SK-N-SH (cell line): ENCODE measurements at regions not wholly inside any gene's neighbourhood (a gene's known extent, or its start where the extent isn't known, plus 50 kb on each side); places are given as distances from the start of the nearest gene placed in this dataset.

Experiments
- CTCF ChIA-PET: fragments of 300-600, 350-600 bp; formaldehyde crosslinking; extraction: SDS; loops from one replicate; lab custom pipeline; 2021; lab: Yijun Ruan, JAX
- POLR2A ChIA-PET: fragments of 350-600 bp; sonication (Branson Sonifier 250); formaldehyde crosslinking; extraction: SDS; loops from one replicate; lab custom pipeline; 2020; ENCODE audit warnings: antibody characterized with exemption, inconsistent platforms; lab: Yijun Ruan, JAX
- DNase-seq: peaks from one replicate; pipeline ENCODE4 v3.0.0; 2012
- H2AFZ ChIP-seq: fragments of 200-600 bp; sonication (generic); 2 replicates; pipeline ENCODE4 v1.8.1; 2016; ENCODE audit warnings: antibody characterized with exemption, mild to moderate bottlenecking, low read depth
- H3F3A ChIP-seq: fragments of 200-600 bp; sonication (generic); replicated peaks from 2 replicates; pipeline ENCODE3; 2016; ENCODE audit warnings: antibody characterized with exemption, mild to moderate bottlenecking; ENCODE audit not compliant: insufficient read depth
- H3K27ac ChIP-seq, 2 experiments: fragments of 200-500 bp in 1 of 2; fragments of 200-600 bp in 1 of 2; sonication (Bioruptor generic) in 1 of 2; sonication (generic), shearing (Covaris generic) in 1 of 2; 2 replicates each; pipeline versions ENCODE4 v1.5.1 to v1.6.1; 2014 to 2016; ENCODE audit warnings: low read depth in 2 of 2, inconsistent platforms in 1 of 2, low read length in 1 of 2, mild to moderate bottlenecking in 1 of 2, mixed read lengths in 1 of 2
- H3K27me3 ChIP-seq: fragments of 200-600 bp; sonication (generic), shearing (Covaris generic); 2 replicates; pipeline ENCODE4 v1.6.1; 2016; ENCODE audit warnings: mixed run types; ENCODE audit not compliant: insufficient read depth
- H3K36me3 ChIP-seq, 2 experiments: fragments of 200-500 bp in 1 of 2; fragments of 200-600 bp in 1 of 2; sonication (Bioruptor generic) in 1 of 2; sonication (generic) in 1 of 2; replicated peaks in 1 of 2; 2 replicates each; pipeline versions ENCODE3 to v1.5.1; 2014 to 2016; ENCODE audit warnings: low read length in 1 of 2, mild to moderate bottlenecking in 1 of 2; ENCODE audit not compliant: insufficient read depth in 2 of 2, control insufficient read depth in 1 of 2
- H3K4me1 ChIP-seq, 2 experiments: fragments of 200-500 bp in 1 of 2; fragments of 200-600 bp in 1 of 2; sonication (Bioruptor generic) in 1 of 2; sonication (generic), shearing (Covaris generic) in 1 of 2; 2 replicates each; pipeline versions ENCODE4 v1.5.1 to v1.6.1; 2014 to 2016; ENCODE audit warnings: low read depth in 1 of 2, low read length in 1 of 2, mixed run types in 1 of 2; ENCODE audit not compliant: insufficient read depth in 2 of 2, control insufficient read depth in 1 of 2
- H3K4me2 ChIP-seq: fragments of 200-600 bp; sonication (generic), shearing (Covaris generic); 2 replicates; pipeline ENCODE4 v1.6.1; 2017; ENCODE audit warnings: mixed run types
- H3K4me3 ChIP-seq, 2 experiments: fragments of 200-500 bp in 1 of 2; fragments of 200-600 bp in 1 of 2; sonication (Bioruptor generic) in 1 of 2; sonication (generic), shearing (Covaris generic) in 1 of 2; 2 replicates each; pipeline versions ENCODE4 v1.5.1 to v1.8.1; 2014 to 2016; ENCODE audit warnings: low read depth in 2 of 2, inconsistent platforms in 1 of 2, low read length in 1 of 2, mild to moderate bottlenecking in 1 of 2, mixed read lengths in 1 of 2, moderate library complexity in 1 of 2
- H3K79me2 ChIP-seq: fragments of 200-600 bp; sonication (generic); 2 replicates; pipeline ENCODE4 v1.8.1; 2017; ENCODE audit warnings: mild to moderate bottlenecking; ENCODE audit not compliant: insufficient read depth
- H3K9ac ChIP-seq: fragments of 200-600 bp; sonication (generic); 2 replicates; pipeline ENCODE4 v1.6.1; 2017; ENCODE audit warnings: mixed run types
- H3K9me2 ChIP-seq: fragments of 200-600 bp; sonication (generic); 2 replicates; pipeline ENCODE4 v1.6.1; 2017; ENCODE audit warnings: mixed run types
- H3K9me3 ChIP-seq: fragments of 200-600 bp; sonication (generic); 2 replicates; pipeline ENCODE4 v1.6.1; 2017; ENCODE audit warnings: mixed run types, mild to moderate bottlenecking, moderate library complexity
- H4K20me1 ChIP-seq: fragments of 200-600 bp; sonication (generic); 2 replicates; pipeline ENCODE4 v1.6.1; 2017; ENCODE audit warnings: mild to moderate bottlenecking, mixed run types; ENCODE audit not compliant: insufficient read depth
- CHD2 ChIP-seq: fragments of 150-350 bp; IDR thresholded peaks from 2 replicates; pipeline ENCODE4 v1.6.1; 2018; ENCODE audit warnings: low read length; ENCODE audit not compliant: partially characterized antibody
- EP300 ChIP-seq, 2 experiments: IDR thresholded peaks; 2 replicates each; pipeline versions ENCODE4 v1.4.0 to v1.6.1; 2012; ENCODE audit warnings: borderline replicate concordance in 1 of 2, low read depth in 1 of 2, low read length in 1 of 2
- FOSL2 ChIP-seq: IDR thresholded peaks from 2 replicates; pipeline ENCODE4 v1.4.0; 2012; ENCODE audit warnings: low read depth, mild to moderate bottlenecking, moderate library complexity, borderline replicate concordance
- GABPA ChIP-seq: IDR thresholded peaks from 2 replicates; pipeline ENCODE4 v1.4.0; 2012; ENCODE audit warnings: low read depth, mild to moderate bottlenecking
- JUND ChIP-seq: IDR thresholded peaks from 2 replicates; pipeline ENCODE4 v1.4.0; 2012
- MXI1 ChIP-seq: IDR thresholded peaks from 2 replicates; pipeline ENCODE4 v1.6.1; 2012; ENCODE audit warnings: mild to moderate bottlenecking, low read depth, low read length, improper control_type of control experiment
- NRF1 ChIP-seq: IDR thresholded peaks from 2 replicates; pipeline ENCODE4 v1.6.1; 2012; ENCODE audit warnings: low read depth, mild to moderate bottlenecking, low read length
- RXRA ChIP-seq: IDR thresholded peaks from 2 replicates; pipeline ENCODE4 v1.4.0; 2012; ENCODE audit warnings: low read depth, mild to moderate bottlenecking, borderline replicate concordance
- TCF12 ChIP-seq: IDR thresholded peaks from 2 replicates; pipeline ENCODE4 v1.4.0; 2012
- TEAD4 ChIP-seq: IDR thresholded peaks from 2 replicates; pipeline ENCODE4 v1.4.0; 2012; ENCODE audit warnings: mild to moderate bottlenecking, borderline replicate concordance; ENCODE audit not compliant: insufficient read depth
- YY1 ChIP-seq: IDR thresholded peaks from 2 replicates; pipeline ENCODE4 v1.4.0; 2012; ENCODE audit warnings: low read depth, mild to moderate bottlenecking
- WGBS: methylation state at CpG from one replicate; pipeline ENCODE4 v1.1.6; 2017; ENCODE audit warnings: low lambda C conversion rate; 5-methylcytosine and 5-hydroxymethylcytosine counted together
- TF ChIP-seq, protein P1 (sequence below): IDR thresholded peaks from 2 replicates; pipeline ENCODE4 v1.4.0; 2012; ENCODE audit warnings: low read depth, borderline replicate concordance
- TF ChIP-seq, protein P2 (sequence below): fragments of 200-600 bp; sonication (generic); IDR thresholded peaks from 2 replicates; pipeline ENCODE4 v1.6.1; 2017; ENCODE audit warnings: antibody characterized with exemption, mild to moderate bottlenecking, moderate library complexity
- TF ChIP-seq, protein P3 (sequence below): IDR thresholded peaks from 2 replicates; pipeline ENCODE4 v1.4.0; 2012; ENCODE audit warnings: low read depth
- TF ChIP-seq, protein P4 (sequence below): fragments of 150-350 bp; IDR thresholded peaks from 2 replicates; pipeline ENCODE4 v1.6.1; 2017; ENCODE audit warnings: antibody characterized with exemption, low read length, low read depth, borderline replicate concordance
- TF ChIP-seq, protein P5 (sequence below): fragments of 150-350 bp; IDR thresholded peaks from 2 replicates; pipeline ENCODE4 v1.6.1; 2016; ENCODE audit warnings: mild to moderate bottlenecking, low read depth, low read length

DNA sequence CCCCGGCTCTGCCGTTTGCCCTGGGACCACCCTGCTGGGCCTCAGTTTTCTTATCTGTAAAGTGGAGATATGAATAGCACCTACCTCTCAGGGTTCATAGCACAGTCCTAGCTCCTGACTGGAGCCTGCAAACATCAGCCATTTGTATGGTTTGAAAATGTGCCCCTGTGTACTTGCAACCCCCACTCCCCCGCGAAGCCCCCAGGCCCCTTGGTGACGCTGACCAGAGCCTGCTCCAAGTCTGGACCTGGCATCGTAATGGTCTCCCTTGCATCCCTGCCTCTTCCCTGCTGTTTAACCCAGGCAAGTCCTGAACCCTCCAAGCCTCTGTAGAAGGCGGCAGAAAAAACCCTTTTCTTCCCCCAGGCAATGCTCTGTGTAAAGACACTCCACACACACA is 128.0 kb downstream of the IRF8 start:
- DNase-seq = no peak

DNA sequence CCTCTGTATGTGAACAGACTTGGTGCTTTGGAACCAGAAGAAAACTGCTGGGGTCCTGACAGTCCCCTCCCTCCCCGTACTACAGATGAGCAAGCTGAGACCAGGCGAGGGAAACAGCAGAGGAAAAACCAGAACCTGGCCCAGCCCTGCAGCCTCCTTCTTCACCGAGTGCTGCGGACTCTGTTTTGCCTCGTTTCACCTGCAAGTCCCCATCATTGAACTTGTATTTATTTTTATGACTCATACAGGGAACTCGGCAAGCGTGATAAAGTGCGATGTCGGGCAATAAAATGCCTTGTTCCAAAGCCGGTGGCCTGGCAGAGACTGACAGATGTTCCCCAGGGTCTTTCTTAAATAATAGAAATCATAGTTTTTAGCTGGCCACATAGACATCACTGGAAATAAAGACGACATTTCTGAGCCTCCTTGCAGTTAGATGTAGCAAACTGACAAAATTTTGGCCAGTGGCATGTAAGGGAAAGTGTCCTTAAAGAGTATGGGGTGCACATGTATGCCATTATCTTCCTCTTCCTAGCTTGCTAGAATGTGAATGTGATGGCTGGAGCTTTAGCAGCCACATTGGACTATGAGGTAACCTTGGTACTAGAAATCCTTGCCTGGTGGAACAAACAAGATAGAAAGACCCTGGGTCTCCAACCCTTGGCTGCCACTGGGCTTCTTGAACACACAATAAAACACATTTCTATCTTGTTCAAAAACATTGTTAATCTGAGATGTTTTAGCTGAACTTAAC is 128.6 kb downstream of the IRF8 start:
- no peak overlapping the region for H3K4me3 ChIP-seq
- H3K27me3 ChIP-seq = peaks cover 53% of the 10 kb centered on the region
- no peak overlapping the region for H3K9ac ChIP-seq
- H3K27ac ChIP-seq = no peak overlapping the region
- ChIA-PET POLR2A (no interaction called here), CTCF (interaction anchor here (0.9 to 2.8 kb wide), 3 partner anchors 11 to 206 kb away, joined by 3 to 14 read pairs (median 6); no protein-coding TSS in a partner anchor)
- no peaks in the 10 kb centered on the region for H3K4me1 ChIP-seq
- no peaks in the 10 kb centered on the region for H3F3A ChIP-seq
- no peaks in the 10 kb centered on the region for H3K9me2 ChIP-seq
- no peak overlapping the region for H3K4me2 ChIP-seq
- no peaks in the 10 kb centered on the region; the same call in 1 of the 2 replicates for H3K9me3 ChIP-seq
- H2AFZ ChIP-seq = no peak overlapping the region
- H4K20me1 ChIP-seq = no peaks in the 10 kb centered on the region
- DNase-seq = no peak
- no peaks in the 10 kb centered on the region for H3K79me2 ChIP-seq
- no peaks in the 10 kb centered on the region for H3K36me3 ChIP-seq
- 11% methylated on average over 11 of the region's 11 CpGs for WGBS
- TF ChIP-seq YY1 = no peak
- no peak for TF ChIP-seq CHD2
- TF ChIP-seq MXI1 = no peak
- TF ChIP-seq, protein P1, sequence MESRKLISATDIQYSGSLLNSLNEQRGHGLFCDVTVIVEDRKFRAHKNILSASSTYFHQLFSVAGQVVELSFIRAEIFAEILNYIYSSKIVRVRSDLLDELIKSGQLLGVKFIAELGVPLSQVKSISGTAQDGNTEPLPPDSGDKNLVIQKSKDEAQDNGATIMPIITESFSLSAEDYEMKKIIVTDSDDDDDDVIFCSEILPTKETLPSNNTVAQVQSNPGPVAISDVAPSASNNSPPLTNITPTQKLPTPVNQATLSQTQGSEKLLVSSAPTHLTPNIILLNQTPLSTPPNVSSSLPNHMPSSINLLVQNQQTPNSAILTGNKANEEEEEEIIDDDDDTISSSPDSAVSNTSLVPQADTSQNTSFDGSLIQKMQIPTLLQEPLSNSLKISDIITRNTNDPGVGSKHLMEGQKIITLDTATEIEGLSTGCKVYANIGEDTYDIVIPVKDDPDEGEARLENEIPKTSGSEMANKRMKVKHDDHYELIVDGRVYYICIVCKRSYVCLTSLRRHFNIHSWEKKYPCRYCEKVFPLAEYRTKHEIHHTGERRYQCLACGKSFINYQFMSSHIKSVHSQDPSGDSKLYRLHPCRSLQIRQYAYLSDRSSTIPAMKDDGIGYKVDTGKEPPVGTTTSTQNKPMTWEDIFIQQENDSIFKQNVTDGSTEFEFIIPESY = no peak
- no peak for TF ChIP-seq TCF12
- TF ChIP-seq, protein P2, sequence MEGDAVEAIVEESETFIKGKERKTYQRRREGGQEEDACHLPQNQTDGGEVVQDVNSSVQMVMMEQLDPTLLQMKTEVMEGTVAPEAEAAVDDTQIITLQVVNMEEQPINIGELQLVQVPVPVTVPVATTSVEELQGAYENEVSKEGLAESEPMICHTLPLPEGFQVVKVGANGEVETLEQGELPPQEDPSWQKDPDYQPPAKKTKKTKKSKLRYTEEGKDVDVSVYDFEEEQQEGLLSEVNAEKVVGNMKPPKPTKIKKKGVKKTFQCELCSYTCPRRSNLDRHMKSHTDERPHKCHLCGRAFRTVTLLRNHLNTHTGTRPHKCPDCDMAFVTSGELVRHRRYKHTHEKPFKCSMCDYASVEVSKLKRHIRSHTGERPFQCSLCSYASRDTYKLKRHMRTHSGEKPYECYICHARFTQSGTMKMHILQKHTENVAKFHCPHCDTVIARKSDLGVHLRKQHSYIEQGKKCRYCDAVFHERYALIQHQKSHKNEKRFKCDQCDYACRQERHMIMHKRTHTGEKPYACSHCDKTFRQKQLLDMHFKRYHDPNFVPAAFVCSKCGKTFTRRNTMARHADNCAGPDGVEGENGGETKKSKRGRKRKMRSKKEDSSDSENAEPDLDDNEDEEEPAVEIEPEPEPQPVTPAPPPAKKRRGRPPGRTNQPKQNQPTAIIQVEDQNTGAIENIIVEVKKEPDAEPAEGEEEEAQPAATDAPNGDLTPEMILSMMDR = no peak
- TF ChIP-seq RXRA = no peak
- TF ChIP-seq, protein P3, sequence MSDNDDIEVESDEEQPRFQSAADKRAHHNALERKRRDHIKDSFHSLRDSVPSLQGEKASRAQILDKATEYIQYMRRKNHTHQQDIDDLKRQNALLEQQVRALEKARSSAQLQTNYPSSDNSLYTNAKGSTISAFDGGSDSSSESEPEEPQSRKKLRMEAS = no peak

More for the DNA sequence above, 128.0 kb downstream of the IRF8 start:
- Histone ChIP-seq H2AFZ (no peak overlapping the region), H4K20me1 (no peaks in the 10 kb centered on the region), H3K9ac (no peak overlapping the region), H3K4me1 (no peaks in the 10 kb centered on the region), H3K27ac (no peak overlapping the region), H3K9me2 (no peaks in the 10 kb centered on the region), H3K79me2 (no peaks in the 10 kb centered on the region), H3K9me3 (no peaks in the 10 kb centered on the region; the same call in 1 of the 2 replicates), H3K36me3 (no peaks in the 10 kb centered on the region), H3F3A (no peaks in the 10 kb centered on the region), H3K4me3 (no peak overlapping the region), H3K4me2 (no peak overlapping the region), H3K27me3 (peaks cover 48% of the 10 kb centered on the region)
- CTCF ChIA-PET = interaction anchor here (2.0 to 2.8 kb wide), 2 partner anchors 11 to 206 kb away, joined by 10 to 14 read pairs; no protein-coding TSS in a partner anchor
- POLR2A ChIA-PET = no interaction called here
- TF ChIP-seq TEAD4 (no peak), NRF1 (no peak), FOSL2 (no peak), GABPA (no peak), EP300 (IDR thresholded peaks at IDR 0.05; ENCODE audit: borderline replicate concordance in 1 of 2, low read depth in 1 of 2, low read length in 1 of 2) (no peak), MXI1 (no peak), YY1 (no peak), JUND (no peak)
- TF ChIP-seq, protein P4, sequence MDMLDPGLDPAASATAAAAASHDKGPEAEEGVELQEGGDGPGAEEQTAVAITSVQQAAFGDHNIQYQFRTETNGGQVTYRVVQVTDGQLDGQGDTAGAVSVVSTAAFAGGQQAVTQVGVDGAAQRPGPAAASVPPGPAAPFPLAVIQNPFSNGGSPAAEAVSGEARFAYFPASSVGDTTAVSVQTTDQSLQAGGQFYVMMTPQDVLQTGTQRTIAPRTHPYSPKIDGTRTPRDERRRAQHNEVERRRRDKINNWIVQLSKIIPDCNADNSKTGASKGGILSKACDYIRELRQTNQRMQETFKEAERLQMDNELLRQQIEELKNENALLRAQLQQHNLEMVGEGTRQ = no peak
- TF ChIP-seq, protein P5, sequence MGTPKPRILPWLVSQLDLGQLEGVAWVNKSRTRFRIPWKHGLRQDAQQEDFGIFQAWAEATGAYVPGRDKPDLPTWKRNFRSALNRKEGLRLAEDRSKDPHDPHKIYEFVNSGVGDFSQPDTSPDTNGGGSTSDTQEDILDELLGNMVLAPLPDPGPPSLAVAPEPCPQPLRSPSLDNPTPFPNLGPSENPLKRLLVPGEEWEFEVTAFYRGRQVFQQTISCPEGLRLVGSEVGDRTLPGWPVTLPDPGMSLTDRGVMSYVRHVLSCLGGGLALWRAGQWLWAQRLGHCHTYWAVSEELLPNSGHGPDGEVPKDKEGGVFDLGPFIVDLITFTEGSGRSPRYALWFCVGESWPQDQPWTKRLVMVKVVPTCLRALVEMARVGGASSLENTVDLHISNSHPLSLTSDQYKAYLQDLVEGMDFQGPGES = no peak
- TF ChIP-seq, protein P1 = no peak
- WGBS = 8% methylated on average over 5 of the region's 7 CpGs
